ENCODE measurements at regions not wholly inside any gene's neighbourhood (a gene's known extent, or its start where the extent isn't known, plus 50 kb on each side); places are given as distances from the start of the nearest gene placed in this dataset.

DNA sequence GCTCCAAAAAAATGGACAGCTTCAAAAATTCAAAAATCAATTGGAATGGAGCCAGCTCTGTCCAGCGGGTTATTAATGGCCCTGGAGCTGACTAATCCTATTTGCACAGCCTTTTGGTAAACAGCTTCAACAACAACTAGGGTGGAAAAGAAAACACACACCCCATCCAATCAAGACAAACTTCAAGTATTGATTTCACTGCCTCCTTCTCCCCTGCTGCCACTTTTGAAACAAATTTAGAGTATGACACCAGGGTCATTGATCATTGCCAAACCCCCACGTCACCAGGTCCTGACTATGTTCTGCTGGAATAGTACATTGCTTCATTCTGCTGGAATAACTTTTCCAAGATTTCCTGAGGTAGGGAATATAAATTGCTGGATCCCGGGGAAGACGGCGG lies 56.8 kb upstream of the GTF3A start:
- DNase-seq (ENCODE audit: low spot score) = no peak

DNA sequence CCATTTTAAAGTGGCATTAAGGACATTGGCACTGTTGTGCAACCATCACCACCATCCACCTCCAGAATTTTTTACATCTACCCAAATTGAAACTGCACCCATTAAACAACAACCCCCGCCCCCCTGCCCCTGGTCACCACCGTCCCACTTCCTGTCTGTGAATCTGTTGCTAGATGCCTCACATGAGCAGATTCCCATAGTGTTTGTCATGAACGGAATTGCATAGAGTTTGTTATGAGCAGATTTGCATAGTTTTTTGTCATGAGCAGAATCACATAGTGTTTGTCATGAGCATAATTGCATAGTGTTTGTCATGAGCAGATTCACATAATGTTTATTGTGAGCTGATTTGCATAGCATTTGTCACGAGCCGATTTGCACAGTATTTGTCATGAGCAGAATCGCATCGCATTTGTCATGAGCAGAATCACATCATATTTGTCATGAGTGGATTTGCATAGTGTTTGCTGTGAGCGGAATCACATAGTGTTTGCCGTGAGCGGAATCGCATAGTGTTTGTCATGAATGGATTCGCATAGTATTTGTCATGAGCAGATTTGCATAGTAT lies 54.0 kb upstream of the GTF3A start:
- DNase-seq (ENCODE audit: low spot score) = peak; percentile 76

DNA sequence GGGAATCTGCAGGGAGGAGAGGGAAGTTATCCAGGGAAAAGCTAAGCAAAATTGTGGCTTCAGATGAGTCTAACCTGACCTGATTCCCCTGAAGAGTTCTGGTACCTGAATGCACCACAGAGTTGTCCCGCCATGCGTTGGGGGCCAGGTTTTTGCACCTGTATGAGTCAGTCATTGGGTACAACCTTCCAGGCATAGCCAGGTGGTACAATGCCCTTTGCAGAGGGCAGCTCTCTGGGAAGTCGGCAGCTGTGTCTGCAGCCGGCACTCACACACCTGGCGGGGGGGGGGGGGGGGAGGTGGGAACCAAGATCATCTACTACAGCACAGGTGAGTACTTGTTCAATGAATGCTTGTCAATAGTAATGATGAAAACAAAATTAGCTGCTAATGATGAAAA lies 52.5 kb upstream of the GTF3A start:
- DNase-seq (ENCODE audit: low spot score) = no peak

DNA sequence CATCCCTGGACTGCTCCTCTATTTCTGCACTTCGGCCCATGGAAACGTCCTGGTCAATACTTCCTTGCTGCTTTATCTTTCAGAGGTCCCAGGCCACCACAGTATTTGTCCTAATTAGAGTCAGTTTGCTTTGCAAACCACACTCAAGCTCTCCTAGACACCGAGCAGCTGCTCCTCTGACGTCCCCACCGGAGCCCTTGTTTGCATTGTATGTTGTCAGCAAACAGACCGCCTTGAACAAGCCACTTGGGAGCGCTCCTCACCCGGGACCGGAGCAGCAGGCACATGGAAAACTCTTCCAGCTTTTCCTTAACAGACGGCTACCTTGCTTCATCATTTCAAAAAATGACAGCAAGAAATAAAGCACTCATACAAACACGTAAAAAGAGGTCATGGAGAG lies 51.5 kb upstream of the GTF3A start:
- DNase-seq (ENCODE audit: low spot score) = no peak

DNA sequence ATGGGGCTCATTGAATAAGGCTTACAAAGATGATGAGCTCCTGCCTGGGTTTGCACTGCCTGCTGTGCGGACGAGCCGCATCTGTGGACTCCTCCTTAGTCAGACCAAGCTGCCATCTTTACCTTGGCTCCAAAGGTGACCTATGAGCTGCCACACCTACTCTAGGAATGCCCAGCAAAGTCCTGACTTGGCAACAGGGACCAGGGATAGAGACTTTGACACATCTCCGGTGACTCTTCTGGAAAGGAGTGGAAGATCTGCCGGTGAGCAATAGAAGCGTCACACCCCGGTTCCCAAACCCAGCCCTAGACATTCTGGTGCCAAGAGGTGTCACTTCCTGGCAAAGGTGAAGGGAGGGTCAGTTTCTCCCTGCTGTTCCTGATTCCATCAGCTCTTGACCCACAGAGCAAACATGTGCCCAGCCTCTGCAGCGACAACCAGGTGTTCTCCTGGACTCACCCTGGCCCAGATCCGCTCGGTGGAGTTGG lies 50.2 kb upstream of the GTF3A start:
- peak; percentile 66 for DNase-seq (ENCODE audit: low spot score)
